ENCODE measurements at regions not wholly inside any gene's neighbourhood (a gene's known extent, or its start where the extent isn't known, plus 50 kb on each side); places are given as distances from the start of the nearest gene placed in this dataset.

DNA sequence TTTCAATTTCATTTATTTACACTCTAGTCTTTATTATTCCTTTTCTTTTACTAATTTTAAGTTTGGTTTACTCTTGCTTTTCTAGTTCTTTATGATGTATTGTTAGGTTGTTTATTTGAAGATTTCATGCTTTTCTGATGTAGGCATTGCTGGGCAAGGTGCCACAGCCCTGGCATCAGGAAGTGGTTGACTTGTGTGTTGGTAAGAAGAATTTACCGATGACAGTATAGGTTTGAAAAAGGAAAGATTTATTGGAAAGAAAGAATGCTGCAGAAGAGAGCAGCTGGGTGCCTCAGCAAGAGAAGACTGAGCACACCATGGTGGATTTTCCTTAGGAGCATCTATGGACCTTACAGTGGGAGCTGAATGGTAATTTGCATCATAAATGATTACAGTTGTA, 153.2 kb downstream of the KLF8 start:
- no peak for ATAC-seq
- Histone ChIP-seq H3K9me3 (replicated peaks; ENCODE audit: control insufficient read depth, insufficient read depth, low read length) (no peaks in the 10 kb centered on the region), H4K20me1 (ENCODE audit: control insufficient read depth, insufficient read depth) (no peaks in the 10 kb centered on the region), H3K79me2 (ENCODE audit: control insufficient read depth, insufficient read depth, low read length) (no peaks in the 10 kb centered on the region), H3K4me2 (ENCODE audit: control insufficient read depth, insufficient read depth) (no peak overlapping the region), H3K27me3 (replicated peaks in 1 of 2; ENCODE audit: control insufficient read depth in 2 of 2, insufficient read depth in 2 of 2, low read length in 1 of 2) (no peaks in the 10 kb centered on the region), H3K4me3 (no peak overlapping the region), H3K36me3 (ENCODE audit: control insufficient read depth in 2 of 2, insufficient read depth in 2 of 2, low read length in 1 of 2) (no peaks in the 10 kb centered on the region), H3K9ac (ENCODE audit: control insufficient read depth, insufficient read depth, low read length) (no peak overlapping the region), H3K27ac (ENCODE audit: control insufficient read depth, insufficient read depth) (no peak overlapping the region), H2AFZ (ENCODE audit: control insufficient read depth, low read depth, low read length) (no peak overlapping the region), H3K4me1 (ENCODE audit: control insufficient read depth, insufficient read depth, low read length) (no peaks in the 10 kb centered on the region)
- no TSS peak for BruUV-seq (replicated peaks)
- ChIA-PET RAD21 (ENCODE audit: unreplicated experiment) (no interaction called here), CTCF (no interaction called here), POLR2A (no interaction called here), SMC1A (ENCODE audit: uncharacterized antibody, unreplicated experiment) (no interaction called here)
- in situ Hi-C loops (cut with MboI) (no loop called here), intact Hi-C loops (cut with micrococcal nuclease; ENCODE audit: unreplicated experiment) (no loop called here)
- WGBS (ENCODE audit: insufficient coverage, insufficient replicate concordance, low lambda C conversion rate, missing lambda C conversion rate) = 0% methylated on average over 1 of the region's 1 CpG
- DNase-seq (ENCODE audit: low read depth, low spot score) = no peak
- no peak for FAIRE-seq
- TF ChIP-seq, protein P1, sequence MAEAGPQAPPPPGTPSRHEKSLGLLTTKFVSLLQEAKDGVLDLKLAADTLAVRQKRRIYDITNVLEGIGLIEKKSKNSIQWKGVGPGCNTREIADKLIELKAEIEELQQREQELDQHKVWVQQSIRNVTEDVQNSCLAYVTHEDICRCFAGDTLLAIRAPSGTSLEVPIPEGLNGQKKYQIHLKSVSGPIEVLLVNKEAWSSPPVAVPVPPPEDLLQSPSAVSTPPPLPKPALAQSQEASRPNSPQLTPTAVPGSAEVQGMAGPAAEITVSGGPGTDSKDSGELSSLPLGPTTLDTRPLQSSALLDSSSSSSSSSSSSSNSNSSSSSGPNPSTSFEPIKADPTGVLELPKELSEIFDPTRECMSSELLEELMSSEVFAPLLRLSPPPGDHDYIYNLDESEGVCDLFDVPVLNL (IDR thresholded peaks at IDR 0.05; ENCODE audit: low read depth, low read length) = no peak
- TF ChIP-seq, protein P2, sequence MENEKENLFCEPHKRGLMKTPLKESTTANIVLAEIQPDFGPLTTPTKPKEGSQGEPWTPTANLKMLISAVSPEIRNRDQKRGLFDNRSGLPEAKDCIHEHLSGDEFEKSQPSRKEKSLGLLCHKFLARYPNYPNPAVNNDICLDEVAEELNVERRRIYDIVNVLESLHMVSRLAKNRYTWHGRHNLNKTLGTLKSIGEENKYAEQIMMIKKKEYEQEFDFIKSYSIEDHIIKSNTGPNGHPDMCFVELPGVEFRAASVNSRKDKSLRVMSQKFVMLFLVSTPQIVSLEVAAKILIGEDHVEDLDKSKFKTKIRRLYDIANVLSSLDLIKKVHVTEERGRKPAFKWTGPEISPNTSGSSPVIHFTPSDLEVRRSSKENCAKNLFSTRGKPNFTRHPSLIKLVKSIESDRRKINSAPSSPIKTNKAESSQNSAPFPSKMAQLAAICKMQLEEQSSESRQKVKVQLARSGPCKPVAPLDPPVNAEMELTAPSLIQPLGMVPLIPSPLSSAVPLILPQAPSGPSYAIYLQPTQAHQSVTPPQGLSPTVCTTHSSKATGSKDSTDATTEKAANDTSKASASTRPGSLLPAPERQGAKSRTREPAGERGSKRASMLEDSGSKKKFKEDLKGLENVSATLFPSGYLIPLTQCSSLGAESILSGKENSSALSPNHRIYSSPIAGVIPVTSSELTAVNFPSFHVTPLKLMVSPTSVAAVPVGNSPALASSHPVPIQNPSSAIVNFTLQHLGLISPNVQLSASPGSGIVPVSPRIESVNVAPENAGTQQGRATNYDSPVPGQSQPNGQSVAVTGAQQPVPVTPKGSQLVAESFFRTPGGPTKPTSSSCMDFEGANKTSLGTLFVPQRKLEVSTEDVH (IDR thresholded peaks at IDR 0.05; ENCODE audit: low read depth, partially characterized antibody) = no peak
- TF ChIP-seq POU2F2 (IDR thresholded peaks at IDR 0.05; ENCODE audit: borderline replicate concordance, low read depth, low read length) = no peak

DNA sequence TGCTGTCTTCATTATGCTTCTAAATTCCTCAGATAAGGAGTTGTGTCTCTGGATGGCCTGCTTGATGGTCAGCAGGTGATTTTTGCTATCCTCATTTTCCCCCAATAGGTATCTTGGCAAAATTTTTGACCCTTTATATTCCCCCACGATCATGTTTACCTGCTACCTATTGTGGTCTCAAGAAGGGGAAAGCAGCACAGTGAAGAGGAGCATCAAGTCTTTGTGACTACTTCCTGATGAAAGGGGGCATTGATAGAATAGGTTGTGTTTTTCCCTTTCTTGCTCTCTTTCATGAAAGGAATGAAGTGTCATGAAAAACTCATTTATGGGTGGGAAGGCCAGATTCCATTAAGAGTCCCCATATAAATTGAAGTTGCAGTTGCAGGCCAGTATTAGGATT, 153.8 kb downstream of the KLF8 start:
- Histone ChIP-seq H3K79me2 (ENCODE audit: control insufficient read depth, insufficient read depth, low read length) (no peaks in the 10 kb centered on the region), H3K4me1 (ENCODE audit: control insufficient read depth, insufficient read depth, low read length) (no peaks in the 10 kb centered on the region), H3K27ac (ENCODE audit: control insufficient read depth, insufficient read depth) (no peak overlapping the region), H3K4me2 (ENCODE audit: control insufficient read depth, insufficient read depth) (no peak overlapping the region), H3K9ac (ENCODE audit: control insufficient read depth, insufficient read depth, low read length) (no peak overlapping the region), H2AFZ (ENCODE audit: control insufficient read depth, low read depth, low read length) (no peak overlapping the region), H3K27me3 (replicated peaks in 1 of 2; ENCODE audit: control insufficient read depth in 2 of 2, insufficient read depth in 2 of 2, low read length in 1 of 2) (no peaks in the 10 kb centered on the region), H3K36me3 (ENCODE audit: control insufficient read depth in 2 of 2, insufficient read depth in 2 of 2, low read length in 1 of 2) (no peaks in the 10 kb centered on the region), H4K20me1 (ENCODE audit: control insufficient read depth, insufficient read depth) (no peaks in the 10 kb centered on the region), H3K4me3 (no peak overlapping the region), H3K9me3 (replicated peaks; ENCODE audit: control insufficient read depth, insufficient read depth, low read length) (no peaks in the 10 kb centered on the region)
- intact Hi-C loops (cut with micrococcal nuclease; ENCODE audit: unreplicated experiment) = no loop called here
- FAIRE-seq (no peak), DNase-seq (ENCODE audit: low read depth, low spot score) (no peak), ATAC-seq (no peak)
- ChIA-PET SMC1A (ENCODE audit: uncharacterized antibody, unreplicated experiment) (no interaction called here), CTCF (no interaction called here), RAD21 (ENCODE audit: unreplicated experiment) (no interaction called here), POLR2A (no interaction called here)
- no TSS peak for BruUV-seq (replicated peaks)
- in situ Hi-C loops (cut with MboI) = no loop called here
- WGBS (ENCODE audit: insufficient coverage, insufficient replicate concordance, low lambda C conversion rate, missing lambda C conversion rate) = 0% methylated on average over 1 of the region's 1 CpG
- TF ChIP-seq, protein P3, sequence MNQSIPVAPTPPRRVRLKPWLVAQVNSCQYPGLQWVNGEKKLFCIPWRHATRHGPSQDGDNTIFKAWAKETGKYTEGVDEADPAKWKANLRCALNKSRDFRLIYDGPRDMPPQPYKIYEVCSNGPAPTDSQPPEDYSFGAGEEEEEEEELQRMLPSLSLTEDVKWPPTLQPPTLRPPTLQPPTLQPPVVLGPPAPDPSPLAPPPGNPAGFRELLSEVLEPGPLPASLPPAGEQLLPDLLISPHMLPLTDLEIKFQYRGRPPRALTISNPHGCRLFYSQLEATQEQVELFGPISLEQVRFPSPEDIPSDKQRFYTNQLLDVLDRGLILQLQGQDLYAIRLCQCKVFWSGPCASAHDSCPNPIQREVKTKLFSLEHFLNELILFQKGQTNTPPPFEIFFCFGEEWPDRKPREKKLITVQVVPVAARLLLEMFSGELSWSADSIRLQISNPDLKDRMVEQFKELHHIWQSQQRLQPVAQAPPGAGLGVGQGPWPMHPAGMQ (IDR thresholded peaks at IDR 0.05; ENCODE audit: borderline replicate concordance) = no peak
- TF ChIP-seq NR2C1 (IDR thresholded peaks at IDR 0.05) (no peak), POLR2A (IDR thresholded peaks at IDR 0.05; ENCODE audit: low read depth, low read length) (no peak)

All from GM12878 (cell line).